ENCODE measurements at regions not wholly inside any gene's neighbourhood (a gene's known extent, or its start where the extent isn't known, plus 50 kb on each side); places are given as distances from the start of the nearest gene placed in this dataset.
"Not testable (repeated sequence)": the region's sequence is repeated elsewhere in the genome, so short reads cannot be mapped to it uniquely, and the experiment has no call there.

- DNase-seq (ENCODE audit: low spot score), result no peak
Observed at GRCh38 chr4:81314897-81315470, 100.0 kb upstream of the PRKG2 start.

GRCh38 chr4:81314196-81314896, 99.3 kb upstream of the PRKG2 start:
- DNase-seq (ENCODE audit: low spot score), result no peak

- no peak for DNase-seq (ENCODE audit: low spot score)
Observed at GRCh38 chr4:81307991-81308390, 93.0 kb upstream of the PRKG2 start.

- DNase-seq (ENCODE audit: low spot score), result no peak
Observed at GRCh38 chr4:81304871-81305270, 89.8 kb upstream of the PRKG2 start.

- DNase-seq (ENCODE audit: low spot score), result not testable (repeated sequence)
Observed at GRCh38 chr4:81300352-81300751, 85.3 kb upstream of the PRKG2 start.

GRCh38 chr4:81290813-81291212, 75.8 kb upstream of the PRKG2 start:
- DNase-seq (ENCODE audit: low spot score), result no peak

- DNase-seq (ENCODE audit: low spot score), result no peak
Observed at GRCh38 chr4:81287101-81287500, 72.1 kb upstream of the PRKG2 start.

- DNase-seq (ENCODE audit: low spot score), result no peak
Observed at GRCh38 chr4:81282131-81282530, 67.1 kb upstream of the PRKG2 start.

GRCh38 chr4:81274460-81274859, 59.4 kb upstream of the PRKG2 start:
- no peak for DNase-seq (ENCODE audit: low spot score)

GRCh38 chr4:81272671-81273070, 57.6 kb upstream of the PRKG2 start:
- no peak for DNase-seq (ENCODE audit: low spot score)

Data from cerebellar cortex (tissue), 1 donor.